D721Med (cell line): ENCODE measurements at regions not wholly inside any gene's neighbourhood (a gene's known extent, or its start where the extent isn't known, plus 50 kb on each side); places are given as distances from the start of the nearest gene placed in this dataset.

Experiments
- DNase-seq: peaks from one replicate; pipeline ENCODE4 v3.0.0; 2011; ENCODE audit warnings: low spot score; ENCODE audit not compliant: insufficient read length
- FAIRE-seq: peaks from 2 replicates; lab custom pipeline; 2011; peaks lifted over from hg19 to GRCh38; lab: Jason Lieb, UNC
- CTCF ChIP-seq: IDR thresholded peaks from 2 replicates; pipeline ENCODE4 v1.5.1; 2012; ENCODE audit warnings: mild to moderate bottlenecking, control low read depth; ENCODE audit not compliant: insufficient read depth; ENCODE audit errors: missing control alignments

GRCh38 chr3:43207628-43208085, 78.7 kb upstream of the SNRK start:
- DNase-seq: no peak
- no peak for TF ChIP-seq CTCF
- FAIRE-seq: no peak

- DNase-seq: no peak
- FAIRE-seq: no peak
- no peak for TF ChIP-seq CTCF
Measured at GRCh38 chr3:43206632-43207031, 79.7 kb upstream of the SNRK start.

DNA sequence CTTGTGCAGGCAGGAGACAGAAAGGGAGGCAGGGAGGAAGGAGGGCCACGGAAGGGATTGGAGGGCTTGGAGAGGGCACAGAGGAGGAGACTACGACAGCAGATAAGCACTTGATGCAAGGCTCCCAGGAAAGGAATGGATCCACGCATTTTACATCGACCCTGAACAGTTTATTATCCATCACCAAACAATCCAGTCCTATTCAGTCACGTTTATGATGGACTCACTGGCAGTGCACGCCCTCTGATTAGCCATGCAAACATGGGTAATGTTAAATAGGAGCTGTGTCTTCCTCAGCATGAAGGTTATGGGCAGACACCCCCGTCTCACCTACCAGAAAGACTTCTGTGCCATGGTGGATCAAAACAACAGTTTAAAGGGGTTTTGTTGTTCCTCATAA, 80.2 kb upstream of the SNRK start:
- no peak for TF ChIP-seq CTCF
- DNase-seq (no peak), FAIRE-seq (no peak)

DNA sequence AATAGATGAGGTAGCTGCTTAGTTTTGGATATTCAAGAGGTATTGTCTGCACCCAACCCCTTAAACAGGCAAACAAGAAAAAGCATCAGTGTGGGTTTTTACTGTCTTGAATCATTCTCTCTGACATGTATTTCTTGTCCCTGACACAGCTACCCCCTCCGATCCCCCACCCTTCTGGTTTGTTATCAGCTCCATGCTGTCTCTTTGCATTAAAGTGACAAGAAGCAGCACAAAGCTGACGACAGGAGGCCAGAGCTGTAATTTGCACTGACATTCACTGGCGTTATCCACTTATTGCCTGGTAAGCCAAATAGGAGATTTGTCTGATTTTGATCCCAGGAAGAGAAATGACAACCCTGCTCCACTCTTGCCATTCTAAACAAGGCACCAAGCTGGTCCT, 83.3 kb upstream of the SNRK start:
- no peak for FAIRE-seq
- no peak for TF ChIP-seq CTCF
- no peak for DNase-seq

GRCh38 chr3:43201581-43201980, 84.8 kb upstream of the SNRK start:
- DNase-seq (no peak), FAIRE-seq (no peak)
- TF ChIP-seq CTCF: no peak

GRCh38 chr3:43199645-43200306, 86.6 kb upstream of the SNRK start:
- DNase-seq: no peak
- no peak for FAIRE-seq
- TF ChIP-seq CTCF: no peak
